ENCODE measurements at regions not wholly inside any gene's neighbourhood (a gene's known extent, or its start where the extent isn't known, plus 50 kb on each side); places are given as distances from the start of the nearest gene placed in this dataset.
"Not testable (repeated sequence)": the region's sequence is repeated elsewhere in the genome, so short reads cannot be mapped to it uniquely, and the experiment has no call there.

DNA sequence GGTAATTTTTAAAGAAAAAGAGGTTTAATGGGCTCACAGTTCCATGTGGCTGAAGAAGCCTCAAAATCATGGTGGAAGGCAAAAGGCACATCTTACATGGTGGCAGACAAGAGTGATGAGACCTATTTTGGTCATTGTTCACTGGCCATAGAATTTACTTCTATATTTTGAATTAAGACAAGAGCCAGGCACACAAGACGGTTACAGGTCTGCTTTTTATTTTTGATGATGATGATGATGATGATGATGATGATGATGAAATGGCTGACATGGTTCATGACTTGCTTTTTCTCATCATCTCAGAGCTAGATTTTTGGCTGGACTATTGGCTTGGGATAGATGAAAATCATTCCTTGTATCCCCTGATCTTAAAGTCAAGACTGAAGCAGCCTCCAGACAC is 229.3 kb downstream of the OTOP1 start:
- not testable (repeated sequence) for H3K56ac ChIP-seq (ENCODE audit: low read length); H3K27ac ChIP-seq (ENCODE audit: low read depth, low read length); DNase-seq; H3K4me1 ChIP-seq (ENCODE audit: control insufficient read depth, low read depth, low read length); H3K9ac ChIP-seq (ENCODE audit: low read length); H3K79me1 ChIP-seq (ENCODE audit: low read length); H3K36me3 ChIP-seq (ENCODE audit: control insufficient read depth, insufficient read depth, low read length); H2BK5ac ChIP-seq (ENCODE audit: low read length); H4K5ac ChIP-seq (ENCODE audit: low read length); H2BK120ac ChIP-seq (ENCODE audit: low read depth, low read length); H3K18ac ChIP-seq (ENCODE audit: low read length); H3K23ac ChIP-seq (ENCODE audit: low read length); H3K4ac ChIP-seq (ENCODE audit: low read depth, low read length); H4K8ac ChIP-seq (ENCODE audit: low read depth, low read length); H3K79me2 ChIP-seq (ENCODE audit: control insufficient read depth, insufficient read depth, low read length); H3K4me3 ChIP-seq (ENCODE audit: low read length); H3K27me3 ChIP-seq (ENCODE audit: insufficient read depth, low read length, poor library complexity); H3K4me2 ChIP-seq (ENCODE audit: low read length); H2AK5ac ChIP-seq (ENCODE audit: low read length); H2BK15ac ChIP-seq (replicated peaks; ENCODE audit: low read depth)
- WGBS (ENCODE audit: extremely low coverage, insufficient coverage, low lambda C conversion rate): no CpG with 5 or more reads among the region's 1 CpG

GRCh38 chr4:4004036-4004435 is 222.7 kb downstream of the OTOP1 start:
- DNase-seq: peak; percentile 54

DNA sequence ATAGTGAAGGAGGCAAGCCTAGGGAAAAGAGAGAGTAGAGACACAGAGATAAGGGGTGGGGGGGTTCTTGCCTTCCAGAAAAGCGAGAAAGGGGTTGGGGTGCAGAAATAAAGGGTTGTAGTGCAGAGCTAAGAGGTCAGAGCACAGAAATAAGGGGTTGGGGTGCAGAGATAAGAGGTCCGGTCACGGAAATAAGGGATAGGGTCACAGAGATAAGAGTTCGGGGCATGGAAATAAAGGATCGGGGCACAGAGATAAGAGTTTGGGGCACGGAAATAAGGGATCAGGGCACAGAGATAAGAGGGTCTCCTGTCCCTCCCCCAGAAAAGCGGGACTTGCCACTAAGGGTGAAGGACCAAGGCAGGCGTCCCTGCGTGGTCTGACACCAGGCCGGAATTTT is 222.0 kb downstream of the OTOP1 start:
- not testable (repeated sequence) for H3K9ac ChIP-seq (ENCODE audit: low read length)

More at GRCh38 chr4:4004036-4004435, 222.7 kb downstream of the OTOP1 start:
- not testable (repeated sequence) for H3K4me3 ChIP-seq (ENCODE audit: low read length); H3K4ac ChIP-seq (ENCODE audit: low read depth, low read length); H3K4me2 ChIP-seq (ENCODE audit: low read length); H2BK15ac ChIP-seq (replicated peaks; ENCODE audit: low read depth); H2AK5ac ChIP-seq (ENCODE audit: low read length); H3K79me2 ChIP-seq (ENCODE audit: control insufficient read depth, insufficient read depth, low read length); H4K8ac ChIP-seq (ENCODE audit: low read depth, low read length); H4K5ac ChIP-seq (ENCODE audit: low read length); H3K18ac ChIP-seq (ENCODE audit: low read length); H3K56ac ChIP-seq (ENCODE audit: low read length); H2BK120ac ChIP-seq (ENCODE audit: low read depth, low read length); H3K36me3 ChIP-seq (ENCODE audit: control insufficient read depth, insufficient read depth, low read length); H3K27me3 ChIP-seq (ENCODE audit: insufficient read depth, low read length, poor library complexity); H3K79me1 ChIP-seq (ENCODE audit: low read length); H3K27ac ChIP-seq (ENCODE audit: low read depth, low read length); H2BK5ac ChIP-seq (ENCODE audit: low read length); H3K23ac ChIP-seq (ENCODE audit: low read length); H3K9ac ChIP-seq (ENCODE audit: low read length); H3K4me1 ChIP-seq (ENCODE audit: control insufficient read depth, low read depth, low read length)
- WGBS (ENCODE audit: extremely low coverage, insufficient coverage, low lambda C conversion rate): no CpG with 5 or more reads among the region's 5 CpGs

GRCh38 chr4:4006356-4006755 is 220.4 kb downstream of the OTOP1 start:
- not testable (repeated sequence) for H3K27ac ChIP-seq (ENCODE audit: low read depth, low read length); H2BK120ac ChIP-seq (ENCODE audit: low read depth, low read length); H3K4me3 ChIP-seq (ENCODE audit: low read length); H3K4me1 ChIP-seq (ENCODE audit: control insufficient read depth, low read depth, low read length); H3K18ac ChIP-seq (ENCODE audit: low read length); H3K4me2 ChIP-seq (ENCODE audit: low read length); H4K5ac ChIP-seq (ENCODE audit: low read length); H4K8ac ChIP-seq (ENCODE audit: low read depth, low read length); H3K36me3 ChIP-seq (ENCODE audit: control insufficient read depth, insufficient read depth, low read length); H3K4ac ChIP-seq (ENCODE audit: low read depth, low read length); H3K79me1 ChIP-seq (ENCODE audit: low read length); H2AK5ac ChIP-seq (ENCODE audit: low read length); H3K79me2 ChIP-seq (ENCODE audit: control insufficient read depth, insufficient read depth, low read length); DNase-seq; H3K23ac ChIP-seq (ENCODE audit: low read length); H2BK5ac ChIP-seq (ENCODE audit: low read length); H2BK15ac ChIP-seq (replicated peaks; ENCODE audit: low read depth); H3K9ac ChIP-seq (ENCODE audit: low read length); H3K27me3 ChIP-seq (ENCODE audit: insufficient read depth, low read length, poor library complexity); H3K56ac ChIP-seq (ENCODE audit: low read length)
- WGBS (ENCODE audit: extremely low coverage, insufficient coverage, low lambda C conversion rate): no CpG with 5 or more reads among the region's 11 CpGs

More for the DNA sequence above, 222.0 kb downstream of the OTOP1 start:
- not testable (repeated sequence) for H3K56ac ChIP-seq (ENCODE audit: low read length); DNase-seq; H2BK5ac ChIP-seq (ENCODE audit: low read length); H3K79me2 ChIP-seq (ENCODE audit: control insufficient read depth, insufficient read depth, low read length); H2AK5ac ChIP-seq (ENCODE audit: low read length); H3K4me2 ChIP-seq (ENCODE audit: low read length); H4K8ac ChIP-seq (ENCODE audit: low read depth, low read length); H3K4me3 ChIP-seq (ENCODE audit: low read length); H3K4me1 ChIP-seq (ENCODE audit: control insufficient read depth, low read depth, low read length); H3K36me3 ChIP-seq (ENCODE audit: control insufficient read depth, insufficient read depth, low read length); H3K23ac ChIP-seq (ENCODE audit: low read length); H3K27me3 ChIP-seq (ENCODE audit: insufficient read depth, low read length, poor library complexity); H2BK120ac ChIP-seq (ENCODE audit: low read depth, low read length); H3K27ac ChIP-seq (ENCODE audit: low read depth, low read length); H4K5ac ChIP-seq (ENCODE audit: low read length); H3K18ac ChIP-seq (ENCODE audit: low read length); H2BK15ac ChIP-seq (replicated peaks; ENCODE audit: low read depth); H3K4ac ChIP-seq (ENCODE audit: low read depth, low read length); H3K79me1 ChIP-seq (ENCODE audit: low read length)
- no CpG with 5 or more reads among the region's 10 CpGs for WGBS (ENCODE audit: extremely low coverage, insufficient coverage, low lambda C conversion rate)

- not testable (repeated sequence) for H3K4me3 ChIP-seq (ENCODE audit: low read length); H2AK5ac ChIP-seq (ENCODE audit: low read length); H4K5ac ChIP-seq (ENCODE audit: low read length); H3K27ac ChIP-seq (ENCODE audit: low read depth, low read length); H3K4me1 ChIP-seq (ENCODE audit: control insufficient read depth, low read depth, low read length); H2BK5ac ChIP-seq (ENCODE audit: low read length); H2BK15ac ChIP-seq (replicated peaks; ENCODE audit: low read depth); H3K4ac ChIP-seq (ENCODE audit: low read depth, low read length); H4K8ac ChIP-seq (ENCODE audit: low read depth, low read length); H3K36me3 ChIP-seq (ENCODE audit: control insufficient read depth, insufficient read depth, low read length); H3K27me3 ChIP-seq (ENCODE audit: insufficient read depth, low read length, poor library complexity); H3K23ac ChIP-seq (ENCODE audit: low read length); H2BK120ac ChIP-seq (ENCODE audit: low read depth, low read length); H3K9ac ChIP-seq (ENCODE audit: low read length); H3K79me1 ChIP-seq (ENCODE audit: low read length); H3K79me2 ChIP-seq (ENCODE audit: control insufficient read depth, insufficient read depth, low read length); H3K18ac ChIP-seq (ENCODE audit: low read length); H3K4me2 ChIP-seq (ENCODE audit: low read length); H3K56ac ChIP-seq (ENCODE audit: low read length)
- peak; percentile 61 for DNase-seq
- WGBS (ENCODE audit: extremely low coverage, insufficient coverage, low lambda C conversion rate): no CpG with 5 or more reads among the region's 7 CpGs
These were observed 207.7 kb downstream of the OTOP1 start for GRCh38 chr4:4019071-4019470.

DNA sequence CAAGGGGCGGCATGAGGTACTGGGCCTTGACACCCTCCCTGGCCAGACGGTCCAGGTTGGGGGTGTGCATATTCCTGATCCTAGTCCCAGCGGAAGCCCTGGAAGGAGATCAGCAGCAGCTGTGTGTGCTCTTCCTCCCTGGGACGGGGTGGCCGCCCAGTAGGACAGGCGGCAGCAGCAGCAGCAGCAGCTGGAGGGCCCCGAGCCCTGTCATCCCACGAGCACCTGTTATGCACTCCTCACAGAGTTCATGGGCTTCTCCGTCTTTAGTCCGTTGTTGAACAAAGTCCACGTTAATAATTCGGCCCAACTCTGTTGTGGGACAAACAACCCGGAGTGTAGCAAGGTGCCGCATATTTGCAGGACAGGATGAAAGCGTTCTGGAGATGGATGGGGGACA is 205.6 kb downstream of the OTOP1 start:
- H3K79me2 ChIP-seq (ENCODE audit: control insufficient read depth, insufficient read depth, low read length); H3K4me1 ChIP-seq (ENCODE audit: control insufficient read depth, low read depth, low read length); H3K4ac ChIP-seq (ENCODE audit: low read depth, low read length); H2BK120ac ChIP-seq (ENCODE audit: low read depth, low read length); H3K23ac ChIP-seq (ENCODE audit: low read length); H4K8ac ChIP-seq (ENCODE audit: low read depth, low read length); H2BK5ac ChIP-seq (ENCODE audit: low read length); H4K5ac ChIP-seq (ENCODE audit: low read length); H3K9ac ChIP-seq (ENCODE audit: low read length); DNase-seq; H3K4me2 ChIP-seq (ENCODE audit: low read length); H3K79me1 ChIP-seq (ENCODE audit: low read length); H2AK5ac ChIP-seq (ENCODE audit: low read length); H3K18ac ChIP-seq (ENCODE audit: low read length); H3K56ac ChIP-seq (ENCODE audit: low read length); H3K4me3 ChIP-seq (ENCODE audit: low read length); H3K36me3 ChIP-seq (ENCODE audit: control insufficient read depth, insufficient read depth, low read length); H3K27me3 ChIP-seq (ENCODE audit: insufficient read depth, low read length, poor library complexity); H2BK15ac ChIP-seq (replicated peaks; ENCODE audit: low read depth); H3K27ac ChIP-seq (ENCODE audit: low read depth, low read length): not testable (repeated sequence)
- no CpG with 5 or more reads among the region's 15 CpGs for WGBS (ENCODE audit: extremely low coverage, insufficient coverage, low lambda C conversion rate)

Data from mesendoderm (in vitro differentiated cells).